Hepatocyte (in vitro differentiated cells): ENCODE measurements at regions not wholly inside any gene's neighbourhood (a gene's known extent, or its start where the extent isn't known, plus 50 kb on each side); places are given as distances from the start of the nearest gene placed in this dataset.

Experiments
- CTCF ChIP-seq: fragments of 200-600 bp; sonication (generic); IDR thresholded peaks from 2 replicates; pipeline ENCODE4 v1.5.1; 2016; ENCODE audit warnings: antibody characterized with exemption, mild to moderate bottlenecking; ENCODE audit not compliant: poor library complexity
- EZH2phosphoT487 ChIP-seq: fragments of 200-600 bp; sonication (generic); IDR thresholded peaks from one replicate; pipeline ENCODE4 v1.6.1; 2018; ENCODE audit warnings: antibody characterized with exemption, mild to moderate bottlenecking, low read depth, moderate library complexity; ENCODE audit not compliant: unreplicated experiment, severe bottlenecking

GRCh38 chr12:23426328-23426727, 523.1 kb downstream of the SOX5 start:
- no peak for TF ChIP-seq CTCF
- TF ChIP-seq EZH2phosphoT487, result no peak
